NCI-H2196 treated with DMSO at 0.1 percent for 48 hours (cell line): ENCODE measurements at regions not wholly inside any gene's neighbourhood (a gene's known extent, or its start where the extent isn't known, plus 50 kb on each side); places are given as distances from the start of the nearest gene placed in this dataset.

Source experiments
- DNase-seq: peaks from one replicate; lab custom pipeline; 2025; ENCODE audit not compliant: unreplicated experiment; lab: John Stamatoyannopoulos, UW

- DNase-seq, result no peak
Observed at GRCh38 chr12:59839514-59839913, 243.7 kb downstream of the SLC16A7 start.

- no peak for DNase-seq
Observed at GRCh38 chr12:59843260-59843843, 247.5 kb downstream of the SLC16A7 start.

- DNase-seq, result no peak
Observed at GRCh38 chr12:59844750-59845149, 248.9 kb downstream of the SLC16A7 start.

- no peak for DNase-seq
Observed at GRCh38 chr12:59845293-59845692, 249.5 kb downstream of the SLC16A7 start.

- DNase-seq, result no peak
Observed at GRCh38 chr12:59847127-59847526, 251.3 kb downstream of the SLC16A7 start.

GRCh38 chr12:59850268-59850667 is 254.4 kb downstream of the SLC16A7 start:
- DNase-seq, result no peak

- DNase-seq, result no peak
Observed at GRCh38 chr12:59858508-59859170, 262.8 kb downstream of the SLC16A7 start.

- no peak for DNase-seq
Observed at GRCh38 chr12:59859171-59859510, 263.3 kb downstream of the SLC16A7 start.

- no peak for DNase-seq
Observed at GRCh38 chr12:59861635-59862034, 265.8 kb downstream of the SLC16A7 start.

GRCh38 chr12:59867055-59867454 is 271.2 kb downstream of the SLC16A7 start:
- DNase-seq, result no peak

- no peak for DNase-seq
Observed at GRCh38 chr12:59867689-59868088, 271.9 kb downstream of the SLC16A7 start.

GRCh38 chr12:59871779-59872178 is 275.9 kb downstream of the SLC16A7 start:
- no peak for DNase-seq

GRCh38 chr12:59873136-59873535 is 277.3 kb downstream of the SLC16A7 start:
- DNase-seq, result no peak

- no peak for DNase-seq
Observed at GRCh38 chr12:59874781-59875180, 279.0 kb downstream of the SLC16A7 start.

GRCh38 chr12:59886131-59886733 is 290.4 kb downstream of the SLC16A7 start:
- DNase-seq, result no peak

- DNase-seq, result no peak
Observed at GRCh38 chr12:59887178-59887577, 291.3 kb downstream of the SLC16A7 start.

- DNase-seq, result no peak
Observed at GRCh38 chr12:59890896-59891579, 295.2 kb downstream of the SLC16A7 start.

- no peak for DNase-seq
Observed at GRCh38 chr12:59895166-59895775, 299.4 kb downstream of the SLC16A7 start.

- no peak for DNase-seq
Observed at GRCh38 chr12:59904874-59905521, 309.2 kb downstream of the SLC16A7 start.

GRCh38 chr12:59911516-59911915 is 315.7 kb downstream of the SLC16A7 start:
- DNase-seq, result no peak

GRCh38 chr12:59916988-59917387 is 321.2 kb downstream of the SLC16A7 start:
- no peak for DNase-seq
